ENCODE measurements at regions not wholly inside any gene's neighbourhood (a gene's known extent, or its start where the extent isn't known, plus 50 kb on each side); places are given as distances from the start of the nearest gene placed in this dataset.

DNA sequence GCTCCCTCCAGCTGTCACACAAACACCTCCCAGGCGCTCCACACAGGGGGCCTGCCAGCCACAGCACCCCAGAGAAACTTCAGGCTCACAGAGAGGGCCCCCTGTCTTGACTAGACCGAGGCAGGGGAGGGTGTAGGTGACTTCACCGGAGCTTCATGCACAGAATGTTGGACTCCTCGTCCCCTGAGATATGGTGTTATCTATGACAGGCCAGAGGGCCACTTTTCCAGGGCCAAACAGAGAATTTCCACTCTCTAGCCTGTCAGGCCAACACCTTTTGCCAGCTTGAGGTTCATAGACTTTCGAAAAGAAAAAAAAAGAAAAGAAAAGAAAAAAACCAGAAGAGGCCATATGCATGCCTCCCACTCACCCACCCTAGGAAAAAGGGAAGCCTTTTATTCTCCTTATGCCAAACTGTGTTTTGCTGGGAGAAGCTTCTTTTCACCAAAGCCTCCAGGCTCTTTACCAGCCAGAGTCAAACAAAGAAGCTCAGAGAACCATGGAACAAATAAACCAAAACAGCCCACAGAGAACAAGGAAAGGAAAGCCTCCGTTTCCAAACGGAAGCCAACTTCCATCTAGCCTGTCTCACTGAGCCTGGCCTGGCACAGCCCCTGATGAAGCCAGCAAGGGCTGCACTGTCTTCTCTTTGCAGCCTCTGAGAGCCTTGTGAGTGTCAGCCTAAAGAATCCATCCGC, 313.2 kb upstream of the JARID2 start:
- TF ChIP-seq, protein P1, sequence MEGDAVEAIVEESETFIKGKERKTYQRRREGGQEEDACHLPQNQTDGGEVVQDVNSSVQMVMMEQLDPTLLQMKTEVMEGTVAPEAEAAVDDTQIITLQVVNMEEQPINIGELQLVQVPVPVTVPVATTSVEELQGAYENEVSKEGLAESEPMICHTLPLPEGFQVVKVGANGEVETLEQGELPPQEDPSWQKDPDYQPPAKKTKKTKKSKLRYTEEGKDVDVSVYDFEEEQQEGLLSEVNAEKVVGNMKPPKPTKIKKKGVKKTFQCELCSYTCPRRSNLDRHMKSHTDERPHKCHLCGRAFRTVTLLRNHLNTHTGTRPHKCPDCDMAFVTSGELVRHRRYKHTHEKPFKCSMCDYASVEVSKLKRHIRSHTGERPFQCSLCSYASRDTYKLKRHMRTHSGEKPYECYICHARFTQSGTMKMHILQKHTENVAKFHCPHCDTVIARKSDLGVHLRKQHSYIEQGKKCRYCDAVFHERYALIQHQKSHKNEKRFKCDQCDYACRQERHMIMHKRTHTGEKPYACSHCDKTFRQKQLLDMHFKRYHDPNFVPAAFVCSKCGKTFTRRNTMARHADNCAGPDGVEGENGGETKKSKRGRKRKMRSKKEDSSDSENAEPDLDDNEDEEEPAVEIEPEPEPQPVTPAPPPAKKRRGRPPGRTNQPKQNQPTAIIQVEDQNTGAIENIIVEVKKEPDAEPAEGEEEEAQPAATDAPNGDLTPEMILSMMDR (IDR thresholded peaks at IDR 0.05) = no peak
- no peak for TF ChIP-seq POLR2AphosphoS5 (IDR thresholded peaks at IDR 0.05; ENCODE audit: low read depth, low read length)
